Activated naive CD8-positive, alpha-beta T cell treated with anti-CD3 and anti-CD28 coated beads, Interleukin-2, amount 50 U/mL, for 24 hours (primary cell): ENCODE measurements at regions not wholly inside any gene's neighbourhood (a gene's known extent, or its start where the extent isn't known, plus 50 kb on each side); places are given as distances from the start of the nearest gene placed in this dataset.

Experiments used
- ATAC-seq: fragments of 150-1000 bp; cut with Tn5 transposase; one replicate; pipeline ENCODE4 v1.10.0; 2021
- DNase-seq: peaks from one replicate; pipeline ENCODE4 v3.0.0; 2021
- H3K27ac Mint-ChIP-seq: one replicate; pipeline ENCODE4 v1.8.0; 2021; ENCODE audit warnings: mild to moderate bottlenecking, mixed read lengths
- H3K27me3 Mint-ChIP-seq: one replicate; pipeline ENCODE4 v1.8.0; 2021; ENCODE audit warnings: mixed read lengths
- H3K36me3 Mint-ChIP-seq: one replicate; pipeline ENCODE4 v1.8.0; 2021; ENCODE audit warnings: low read depth, mixed read lengths
- H3K4me1 Mint-ChIP-seq: one replicate; pipeline ENCODE4 v1.8.0; 2021; ENCODE audit warnings: mixed read lengths
- H3K4me3 Mint-ChIP-seq: one replicate; pipeline ENCODE4 v1.8.0; 2021; ENCODE audit warnings: mild to moderate bottlenecking, moderate library complexity, mixed read lengths
- H3K9me3 Mint-ChIP-seq: one replicate; pipeline ENCODE4 v1.8.0; 2021; ENCODE audit warnings: mixed read lengths

- Mint-ChIP-seq H3K4me3 (no peak overlapping the region), H3K9me3 (no peaks in the 10 kb centered on the region), H3K27me3 (no peaks in the 10 kb centered on the region), H3K4me1 (no peaks in the 10 kb centered on the region), H3K27ac (no peak overlapping the region), H3K36me3 (no peaks in the 10 kb centered on the region)
- ATAC-seq = no peak
- no peak for DNase-seq
Measured at GRCh38 chr2:118698564-118698963, 148.9 kb downstream of the EN1 start.

- no peaks in the 10 kb centered on the region for H3K36me3 Mint-ChIP-seq
- no peak for ATAC-seq
- H3K4me3 Mint-ChIP-seq = no peak overlapping the region
- DNase-seq = no peak
- H3K27ac Mint-ChIP-seq = no peak overlapping the region
- peaks cover 1% of the 10 kb centered on the region for H3K27me3 Mint-ChIP-seq
- H3K9me3 Mint-ChIP-seq = no peaks in the 10 kb centered on the region
- no peaks in the 10 kb centered on the region for H3K4me1 Mint-ChIP-seq
Measured at GRCh38 chr2:118697781-118698180, 149.7 kb downstream of the EN1 start.

- peaks cover 2% of the 10 kb centered on the region for H3K27me3 Mint-ChIP-seq
- H3K27ac Mint-ChIP-seq = no peak overlapping the region
- no peaks in the 10 kb centered on the region for H3K36me3 Mint-ChIP-seq
- H3K9me3 Mint-ChIP-seq = no peaks in the 10 kb centered on the region
- H3K4me3 Mint-ChIP-seq = no peak overlapping the region
- DNase-seq (no peak), ATAC-seq (no peak)
- no peaks in the 10 kb centered on the region for H3K4me1 Mint-ChIP-seq
Measured at GRCh38 chr2:118696786-118697465, 150.5 kb downstream of the EN1 start.

GRCh38 chr2:118693287-118693822 is 154.1 kb downstream of the EN1 start:
- no peak overlapping the region for H3K4me3 Mint-ChIP-seq
- ATAC-seq (no peak), DNase-seq (no peak)
- H3K27ac Mint-ChIP-seq = no peak overlapping the region
- H3K27me3 Mint-ChIP-seq = peaks cover 2% of the 10 kb centered on the region
- H3K36me3 Mint-ChIP-seq = no peaks in the 10 kb centered on the region
- no peaks in the 10 kb centered on the region for H3K4me1 Mint-ChIP-seq
- peaks cover 4% of the 10 kb centered on the region for H3K9me3 Mint-ChIP-seq

- no peaks in the 10 kb centered on the region for H3K36me3 Mint-ChIP-seq
- no peak overlapping the region for H3K4me3 Mint-ChIP-seq
- ATAC-seq (no peak), DNase-seq (no peak)
- H3K9me3 Mint-ChIP-seq = peaks cover 4% of the 10 kb centered on the region
- no peaks in the 10 kb centered on the region for H3K4me1 Mint-ChIP-seq
- no peak overlapping the region for H3K27ac Mint-ChIP-seq
- peaks cover 2% of the 10 kb centered on the region for H3K27me3 Mint-ChIP-seq
Measured at GRCh38 chr2:118689874-118690273, 157.6 kb downstream of the EN1 start.

- DNase-seq (no peak), ATAC-seq (no peak)
- Mint-ChIP-seq H3K4me1 (no peaks in the 10 kb centered on the region), H3K27me3 (peaks cover 2% of the 10 kb centered on the region), H3K4me3 (no peak overlapping the region), H3K9me3 (peaks cover 4% of the 10 kb centered on the region), H3K27ac (no peak overlapping the region), H3K36me3 (no peaks in the 10 kb centered on the region)
Measured at GRCh38 chr2:118689456-118689855, 158.0 kb downstream of the EN1 start.

- Mint-ChIP-seq H3K9me3 (peaks cover 4% of the 10 kb centered on the region), H3K36me3 (no peaks in the 10 kb centered on the region), H3K4me1 (no peaks in the 10 kb centered on the region), H3K4me3 (no peak overlapping the region), H3K27ac (no peak overlapping the region), H3K27me3 (peaks cover 2% of the 10 kb centered on the region)
- DNase-seq (no peak), ATAC-seq (no peak)
Measured at GRCh38 chr2:118689033-118689432, 158.4 kb downstream of the EN1 start.

- Mint-ChIP-seq H3K27me3 (peaks cover under 1% of the 10 kb centered on the region), H3K4me1 (no peaks in the 10 kb centered on the region), H3K36me3 (no peaks in the 10 kb centered on the region), H3K9me3 (peaks cover 4% of the 10 kb centered on the region), H3K4me3 (no peak overlapping the region), H3K27ac (no peak overlapping the region)
- DNase-seq = no peak
- ATAC-seq = no peak
Measured at GRCh38 chr2:118687698-118688097, 159.8 kb downstream of the EN1 start.

GRCh38 chr2:118687192-118687591 is 160.3 kb downstream of the EN1 start:
- H3K4me1 Mint-ChIP-seq = no peaks in the 10 kb centered on the region
- no peaks in the 10 kb centered on the region for H3K27me3 Mint-ChIP-seq
- no peak overlapping the region for H3K27ac Mint-ChIP-seq
- ATAC-seq = no peak
- H3K36me3 Mint-ChIP-seq = no peaks in the 10 kb centered on the region
- H3K9me3 Mint-ChIP-seq = peaks cover 4% of the 10 kb centered on the region
- H3K4me3 Mint-ChIP-seq = no peak overlapping the region
- DNase-seq = no peak

GRCh38 chr2:118686346-118686745 is 161.1 kb downstream of the EN1 start:
- H3K27me3 Mint-ChIP-seq = no peaks in the 10 kb centered on the region
- H3K4me3 Mint-ChIP-seq = no peak overlapping the region
- H3K36me3 Mint-ChIP-seq = no peaks in the 10 kb centered on the region
- H3K27ac Mint-ChIP-seq = no peak overlapping the region
- no peaks in the 10 kb centered on the region for H3K4me1 Mint-ChIP-seq
- H3K9me3 Mint-ChIP-seq = peaks cover 4% of the 10 kb centered on the region
- no peak for DNase-seq
- no peak for ATAC-seq

GRCh38 chr2:118683460-118683859 is 164.0 kb downstream of the EN1 start:
- ATAC-seq (no peak), DNase-seq (no peak)
- H3K4me1 Mint-ChIP-seq = no peaks in the 10 kb centered on the region
- H3K27me3 Mint-ChIP-seq = peaks cover 5% of the 10 kb centered on the region
- H3K4me3 Mint-ChIP-seq = no peak overlapping the region
- H3K9me3 Mint-ChIP-seq = no peaks in the 10 kb centered on the region
- no peak overlapping the region for H3K27ac Mint-ChIP-seq
- H3K36me3 Mint-ChIP-seq = no peaks in the 10 kb centered on the region

- Mint-ChIP-seq H3K27me3 (peaks cover 5% of the 10 kb centered on the region), H3K9me3 (no peaks in the 10 kb centered on the region), H3K4me3 (no peak overlapping the region), H3K27ac (no peak overlapping the region), H3K4me1 (no peaks in the 10 kb centered on the region), H3K36me3 (no peaks in the 10 kb centered on the region)
- DNase-seq = no peak
- no peak for ATAC-seq
Measured at GRCh38 chr2:118678985-118679384, 168.5 kb downstream of the EN1 start.

- H3K9me3 Mint-ChIP-seq = no peaks in the 10 kb centered on the region
- peaks cover 5% of the 10 kb centered on the region for H3K27me3 Mint-ChIP-seq
- H3K4me1 Mint-ChIP-seq = no peaks in the 10 kb centered on the region
- no peaks in the 10 kb centered on the region for H3K36me3 Mint-ChIP-seq
- H3K4me3 Mint-ChIP-seq = no peak overlapping the region
- DNase-seq (no peak), ATAC-seq (no peak)
- no peak overlapping the region for H3K27ac Mint-ChIP-seq
Measured at GRCh38 chr2:118677546-118677945, 169.9 kb downstream of the EN1 start.

- Mint-ChIP-seq H3K4me1 (no peaks in the 10 kb centered on the region), H3K27me3 (peaks cover 2% of the 10 kb centered on the region), H3K9me3 (no peaks in the 10 kb centered on the region), H3K27ac (no peak overlapping the region), H3K36me3 (no peaks in the 10 kb centered on the region), H3K4me3 (no peak overlapping the region)
- DNase-seq = no peak
- ATAC-seq = no peak
Measured at GRCh38 chr2:118675531-118675930, 171.9 kb downstream of the EN1 start.

- Mint-ChIP-seq H3K4me3 (no peak overlapping the region), H3K9me3 (no peaks in the 10 kb centered on the region), H3K4me1 (no peaks in the 10 kb centered on the region), H3K36me3 (no peaks in the 10 kb centered on the region), H3K27ac (no peak overlapping the region), H3K27me3 (peaks cover 2% of the 10 kb centered on the region)
- ATAC-seq = no peak
- DNase-seq = no peak
Measured at GRCh38 chr2:118672571-118673158, 174.8 kb downstream of the EN1 start.
